ENCODE measurements at regions not wholly inside any gene's neighbourhood (a gene's known extent, or its start where the extent isn't known, plus 50 kb on each side); places are given as distances from the start of the nearest gene placed in this dataset.

DNA sequence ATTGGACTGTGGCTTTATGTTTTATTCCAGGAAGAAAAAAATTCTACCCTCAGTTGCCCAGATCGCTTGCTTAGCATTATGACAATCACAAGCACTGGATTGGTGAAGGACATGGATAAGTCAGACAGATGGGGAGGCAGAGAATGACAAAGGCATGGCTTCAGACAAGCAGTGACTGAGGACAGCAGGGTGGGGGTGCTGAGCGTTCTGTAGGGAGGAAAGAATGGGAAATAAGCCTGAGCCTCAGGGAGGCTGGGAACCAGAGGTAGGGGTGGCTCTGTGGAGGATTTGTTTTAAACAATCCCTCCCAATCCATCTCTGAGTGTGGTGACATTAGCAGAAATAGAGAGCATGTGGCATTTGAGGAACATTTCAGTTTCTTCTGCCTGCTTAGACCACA, 896.9 kb downstream of the CCSER2 start:
- no peak for DNase-seq (ENCODE audit: low spot score)

GRCh38 chr10:85226596-85226995, 898.2 kb downstream of the CCSER2 start:
- no peak for DNase-seq (ENCODE audit: low spot score)

- DNase-seq (ENCODE audit: low spot score) = no peak
Measured at GRCh38 chr10:85228726-85229125, 900.3 kb downstream of the CCSER2 start.

GRCh38 chr10:85231534-85232270, 903.3 kb downstream of the CCSER2 start:
- no peak for DNase-seq (ENCODE audit: low spot score)

GRCh38 chr10:85235258-85235657, 906.9 kb downstream of the CCSER2 start:
- no peak for DNase-seq (ENCODE audit: low spot score)

- no peak for DNase-seq (ENCODE audit: low spot score)
Measured at GRCh38 chr10:85238676-85239075, 910.3 kb downstream of the CCSER2 start.

- DNase-seq (ENCODE audit: low spot score) = no peak
Measured at GRCh38 chr10:85250304-85250703, 921.9 kb downstream of the CCSER2 start.

DNA sequence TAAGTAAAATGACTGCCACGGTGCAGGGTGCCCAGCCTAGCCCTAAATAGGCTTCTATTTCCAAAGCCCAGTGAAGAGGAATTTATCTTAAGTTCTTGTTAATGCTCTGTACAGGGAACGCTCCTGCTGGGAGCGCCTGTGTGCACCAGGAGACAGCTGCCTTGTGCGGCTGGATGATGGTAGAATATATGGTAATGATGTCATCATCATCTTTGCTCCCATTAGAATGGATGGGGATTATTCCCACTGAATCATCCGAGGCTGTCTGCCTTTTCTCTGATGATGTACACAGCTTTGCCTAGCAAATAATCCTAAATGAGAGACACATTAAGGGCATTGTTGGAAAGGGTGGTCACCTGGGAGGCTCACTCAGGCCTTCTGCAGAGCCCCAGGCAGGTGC, 928.1 kb downstream of the CCSER2 start:
- no peak for DNase-seq (ENCODE audit: low spot score)

DNA sequence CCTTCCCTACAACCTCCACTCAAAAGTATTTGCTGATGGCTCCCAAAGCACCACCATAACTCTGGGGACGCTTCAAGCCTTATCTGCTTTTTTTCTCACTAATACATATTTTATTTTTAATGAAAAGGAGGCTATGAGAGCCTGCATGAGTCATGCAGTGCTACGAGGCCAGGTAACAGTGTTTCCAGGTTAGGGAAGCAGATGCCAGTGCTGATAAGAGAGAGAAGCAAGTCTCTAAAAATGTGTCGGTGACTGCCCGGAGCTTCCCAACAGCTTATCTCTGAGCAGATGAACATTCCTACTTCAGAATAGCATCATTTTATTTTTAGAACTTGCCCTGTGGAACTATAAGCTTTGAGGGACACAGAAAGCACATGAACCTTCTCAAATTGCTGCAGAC, 931.5 kb downstream of the CCSER2 start:
- no peak for DNase-seq (ENCODE audit: low spot score)

- no peak for DNase-seq (ENCODE audit: low spot score)
Measured at GRCh38 chr10:85262992-85263391, 934.6 kb downstream of the CCSER2 start.

DNA sequence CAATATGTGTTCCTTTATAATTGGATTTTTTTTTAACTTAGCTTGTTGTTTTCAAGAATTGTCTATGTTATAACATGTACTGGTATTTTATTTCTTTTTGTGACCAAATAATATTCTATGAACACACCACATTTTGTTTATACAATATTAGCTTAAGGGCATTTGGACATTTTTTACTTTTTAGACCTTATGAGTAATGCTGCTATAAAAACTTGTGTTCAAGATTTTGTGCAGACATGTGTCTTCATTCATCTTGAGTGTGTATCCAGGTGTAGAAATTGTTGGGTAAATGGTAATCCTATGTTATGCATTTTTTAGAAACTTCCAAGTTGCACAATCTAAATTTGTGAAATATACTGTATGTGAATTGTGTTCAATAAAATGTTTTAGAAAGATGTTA, 936.7 kb downstream of the CCSER2 start:
- no peak for DNase-seq (ENCODE audit: low spot score)

DNA sequence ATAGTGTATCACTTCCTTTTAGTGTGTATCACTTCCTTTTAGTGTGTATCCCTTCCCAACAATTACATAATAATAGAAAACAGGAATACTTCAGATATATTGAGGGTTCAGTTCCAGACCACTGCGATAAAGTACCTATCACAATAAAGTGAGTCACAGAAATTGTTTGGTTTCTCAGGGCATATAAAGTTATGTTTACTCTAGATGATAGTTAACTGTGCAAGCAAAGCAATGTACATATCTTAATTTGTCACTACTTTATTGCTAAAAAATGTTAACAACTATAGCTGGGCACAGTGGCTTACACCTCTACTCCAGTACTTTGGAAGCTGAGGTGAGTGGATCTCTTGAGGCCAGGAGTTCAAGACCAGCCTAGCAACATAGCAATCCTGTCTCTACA, 938.4 kb downstream of the CCSER2 start:
- DNase-seq (ENCODE audit: low spot score) = no peak

- DNase-seq (ENCODE audit: low spot score) = no peak
Measured at GRCh38 chr10:85280014-85280413, 951.6 kb downstream of the CCSER2 start.

GRCh38 chr10:85284778-85285770, 956.7 kb downstream of the CCSER2 start:
- DNase-seq (ENCODE audit: low spot score) = no peak

DNA sequence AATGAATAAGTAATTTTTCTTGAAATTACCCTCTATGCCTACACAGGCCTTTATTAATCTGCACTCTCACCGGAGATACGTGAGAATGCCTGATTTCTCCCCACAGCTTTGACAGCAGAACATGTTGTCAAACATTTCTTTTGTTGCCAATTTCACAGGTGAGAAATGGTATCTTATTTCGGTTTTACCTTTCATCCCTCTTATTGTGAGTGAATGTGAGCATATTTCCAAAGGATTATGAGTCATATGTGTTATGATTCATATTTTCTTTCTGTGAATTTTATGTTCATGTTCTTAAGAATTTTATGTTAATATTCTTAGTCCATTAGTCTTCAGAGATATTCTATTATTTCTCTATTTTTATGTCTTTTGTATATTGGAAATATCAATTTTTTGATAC, 965.1 kb downstream of the CCSER2 start:
- no peak for DNase-seq (ENCODE audit: low spot score)

DNA sequence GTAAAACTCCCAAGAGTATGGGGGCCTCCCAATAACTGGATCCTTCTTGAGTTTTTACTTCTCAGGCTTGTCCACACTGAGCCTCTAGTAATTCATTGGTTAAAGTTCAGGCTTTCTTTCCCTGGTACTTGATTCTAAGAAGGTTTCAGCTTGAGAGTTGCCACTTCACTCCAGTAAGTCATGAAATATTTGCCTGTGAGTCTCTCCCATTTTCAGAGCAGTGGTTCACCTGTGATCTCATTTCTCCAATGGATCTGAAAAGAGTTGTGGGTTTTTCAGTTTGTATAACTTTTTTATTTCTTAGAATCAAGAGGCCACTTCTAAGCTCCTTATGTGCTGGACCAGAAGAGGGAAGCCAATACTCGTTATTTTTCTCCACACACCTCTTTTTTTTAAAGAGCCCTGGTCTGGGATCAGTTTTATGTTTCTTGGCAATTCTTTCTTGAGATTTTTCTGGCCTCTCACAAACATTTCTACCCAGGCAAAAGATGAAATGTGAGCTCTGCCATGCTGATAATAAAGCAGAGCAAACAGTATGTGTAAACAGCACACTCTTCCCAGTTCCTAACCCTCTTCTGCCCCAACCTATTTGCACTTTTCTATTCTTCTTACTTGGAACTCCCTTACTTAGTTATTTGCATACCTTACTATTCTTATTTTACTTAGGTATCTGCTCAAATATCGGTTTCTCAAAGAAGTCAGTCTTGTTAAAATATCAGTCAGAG, 983.4 kb downstream of the CCSER2 start:
- no peak for DNase-seq (ENCODE audit: low spot score)

- no peak for DNase-seq (ENCODE audit: low spot score)
Measured at GRCh38 chr10:85315657-85316056, 987.3 kb downstream of the CCSER2 start.

DNA sequence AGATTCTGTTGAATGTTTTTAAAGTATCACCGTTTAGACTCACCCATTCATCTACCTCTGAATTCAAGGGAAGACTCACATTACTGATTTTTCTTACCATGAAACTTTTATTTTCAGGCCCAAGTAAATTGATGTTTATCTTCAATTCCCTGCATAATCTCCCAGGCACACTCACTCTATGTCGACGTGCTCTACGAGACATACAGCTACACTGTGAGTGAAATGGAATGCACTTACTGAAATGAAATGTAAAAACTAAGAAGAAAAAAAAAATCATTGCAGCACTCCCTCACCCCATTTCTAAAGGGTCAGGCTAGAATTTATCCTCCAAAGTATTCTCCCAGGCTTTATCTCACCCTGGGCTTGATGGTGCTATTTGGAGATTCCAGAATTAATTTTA, 987.9 kb downstream of the CCSER2 start:
- DNase-seq (ENCODE audit: low spot score) = no peak

- DNase-seq (ENCODE audit: low spot score) = no peak
Measured at GRCh38 chr10:85317827-85318226, 989.4 kb downstream of the CCSER2 start.

DNA sequence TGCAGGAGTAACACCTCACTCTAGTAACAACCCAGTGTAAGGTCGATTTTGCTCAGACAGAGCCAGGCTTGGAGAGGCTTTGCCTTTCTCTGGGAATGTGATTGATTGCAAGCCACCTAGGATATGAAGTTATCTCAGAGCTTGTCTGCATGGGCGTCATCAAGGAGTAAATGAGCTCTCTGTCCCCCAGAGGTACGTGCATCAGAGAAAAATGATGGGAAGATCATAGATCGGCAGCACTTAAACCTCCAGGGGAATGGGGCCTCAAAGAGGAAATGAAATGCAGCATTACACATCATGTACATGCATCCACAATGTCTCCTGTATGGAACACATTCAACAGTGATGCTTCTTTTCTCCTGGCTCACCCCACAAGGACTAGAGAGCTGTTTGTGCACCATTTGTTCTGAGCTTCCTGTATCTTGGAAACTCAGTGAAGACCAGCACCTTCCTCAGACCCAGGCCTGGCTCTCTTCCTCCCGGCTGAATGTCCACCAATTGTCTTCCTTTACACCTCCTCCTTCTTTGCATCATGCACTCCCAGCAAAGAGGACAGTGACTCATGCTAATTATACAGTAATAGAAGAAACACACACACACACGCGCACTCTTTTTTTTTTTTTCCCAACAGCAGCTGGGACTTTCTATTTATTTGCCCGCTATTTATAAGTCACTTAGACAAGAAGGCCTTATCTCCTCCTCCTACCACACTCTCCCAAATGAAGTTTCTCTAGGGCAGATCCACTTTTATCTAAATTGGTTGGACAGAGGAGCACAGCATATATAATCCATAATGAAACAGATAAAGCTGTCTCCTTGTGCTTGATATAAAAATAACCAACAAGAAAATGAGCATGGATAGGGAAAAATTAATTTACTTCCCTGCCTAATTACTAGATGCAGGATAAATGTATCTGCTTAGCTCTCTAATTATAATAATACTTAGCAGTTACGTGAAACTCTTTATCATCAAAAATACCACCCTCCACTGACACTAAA, 990.7 kb downstream of the CCSER2 start:
- no peak for DNase-seq (ENCODE audit: low spot score)

GRCh38 chr10:85319826-85320225, 991.4 kb downstream of the CCSER2 start:
- no peak for DNase-seq (ENCODE audit: low spot score)

All from kidney capillary endothelial cell (primary cell).